HG02588 (cell line): ENCODE measurements at regions not wholly inside any gene's neighbourhood (a gene's known extent, or its start where the extent isn't known, plus 50 kb on each side); places are given as distances from the start of the nearest gene placed in this dataset.

ENCODE experiments used
- ATAC-seq: cut with Tn5 transposase; IDR thresholded peaks from one replicate; pipeline ENCODE4 v1.9.1; 2021; ENCODE audit warnings: mild to moderate bottlenecking, moderate library complexity; ENCODE audit not compliant: unreplicated experiment

GRCh38 chr4:177923888-177924287, 481.7 kb upstream of the AGA start:
- no peak for ATAC-seq

GRCh38 chr4:177937041-177937440, 494.8 kb upstream of the AGA start:
- no peak for ATAC-seq

- ATAC-seq, result no peak
Measured at GRCh38 chr4:177938226-177938625, 496.0 kb upstream of the AGA start.

- ATAC-seq, result no peak
Measured at GRCh38 chr4:177945268-177945667, 503.0 kb upstream of the AGA start.

GRCh38 chr4:177947607-177948006, 505.4 kb upstream of the AGA start:
- ATAC-seq, result no peak

- no peak for ATAC-seq
Measured at GRCh38 chr4:177948853-177949252, 506.6 kb upstream of the AGA start.

- ATAC-seq, result no peak
Measured at GRCh38 chr4:177951026-177951425, 508.8 kb upstream of the AGA start.

- ATAC-seq, result no peak
Measured at GRCh38 chr4:177952723-177953122, 510.5 kb upstream of the AGA start.

- ATAC-seq, result no peak
Measured at GRCh38 chr4:177957596-177958360, 515.5 kb upstream of the AGA start.

- ATAC-seq, result no peak
Measured at GRCh38 chr4:177960566-177960965, 518.3 kb upstream of the AGA start.

- no peak for ATAC-seq
Measured at GRCh38 chr4:177961761-177962380, 519.6 kb upstream of the AGA start.

GRCh38 chr4:177964061-177964460, 521.8 kb upstream of the AGA start:
- ATAC-seq, result no peak

- no peak for ATAC-seq
Measured at GRCh38 chr4:177964693-177965168, 522.5 kb upstream of the AGA start.

GRCh38 chr4:177967328-177967727, 525.1 kb upstream of the AGA start:
- no peak for ATAC-seq

GRCh38 chr4:177968817-177969442, 526.7 kb upstream of the AGA start:
- ATAC-seq, result no peak

GRCh38 chr4:177974461-177974860, 532.2 kb upstream of the AGA start:
- ATAC-seq, result no peak

- no peak for ATAC-seq
Measured at GRCh38 chr4:177975315-177975987, 533.2 kb upstream of the AGA start.

- ATAC-seq, result no peak
Measured at GRCh38 chr4:177986236-177986635, 544.0 kb upstream of the AGA start.

- ATAC-seq, result no peak
Measured at GRCh38 chr4:177987896-177988295, 545.7 kb upstream of the AGA start.

- ATAC-seq, result no peak
Measured at GRCh38 chr4:177989503-177990201, 547.4 kb upstream of the AGA start.

- ATAC-seq, result no peak
Measured at GRCh38 chr4:178003098-178003657, 560.9 kb upstream of the AGA start.
